HepG2 (cell line): ENCODE measurements at regions not wholly inside any gene's neighbourhood (a gene's known extent, or its start where the extent isn't known, plus 50 kb on each side); places are given as distances from the start of the nearest gene placed in this dataset.

Experiments used
- ARNT ChIP-seq: fragments of 450-650 bp; IDR thresholded peaks from 2 replicates; pipeline ENCODE4 v1.6.1; 2017
- CBX5 ChIP-seq: sonication (generic); formaldehyde crosslinking; IDR thresholded peaks from 2 replicates; pipeline ENCODE4 v1.4.0; 2020; ENCODE audit warnings: missing genetic modification reagents, borderline replicate concordance
- CC2D1A ChIP-seq: sonication (generic); formaldehyde crosslinking; IDR thresholded peaks from 2 replicates; pipeline ENCODE4 v1.8.1; 2023; ENCODE audit warnings: mild to moderate bottlenecking, missing genetic modification reagents
- CHCHD3 ChIP-seq: sonication (generic); formaldehyde crosslinking; IDR thresholded peaks from 2 replicates; pipeline ENCODE4 v1.8.0; 2022; ENCODE audit warnings: mild to moderate bottlenecking, missing genetic modification reagents, moderate library complexity
- CTCF ChIP-seq: sonication (generic); formaldehyde crosslinking; IDR thresholded peaks from 2 replicates; pipeline ENCODE4 v1.5.0; 2020; ENCODE audit warnings: mild to moderate bottlenecking, missing genetic modification reagents, moderate library complexity
- REST ChIP-seq, 2 experiments: IDR thresholded peaks; 2 replicates each; pipeline ENCODE4 v1.6.1; 2011 to 2012; ENCODE audit warnings: low read length in 2 of 2, borderline replicate concordance in 1 of 2, low read depth in 1 of 2, mild to moderate bottlenecking in 1 of 2, moderate library complexity in 1 of 2
- ZNF839 ChIP-seq: sonication (generic); formaldehyde crosslinking; IDR thresholded peaks from 2 replicates; pipeline ENCODE4 v1.4.0; 2020; ENCODE audit warnings: missing genetic modification reagents, mild to moderate bottlenecking, borderline replicate concordance
- ZSCAN29 ChIP-seq: sonication (generic); formaldehyde crosslinking; conservative IDR thresholded peaks from 2 replicates; pipeline ENCODE4 v1.4.0; 2020; ENCODE audit warnings: mild to moderate bottlenecking, missing genetic modification reagents
- TF ChIP-seq, protein P1 (sequence below): sonication (generic); formaldehyde crosslinking; IDR thresholded peaks from 2 replicates; pipeline ENCODE4 v1.5.1; 2020; ENCODE audit warnings: mild to moderate bottlenecking, missing genetic modification reagents, moderate library complexity

DNA sequence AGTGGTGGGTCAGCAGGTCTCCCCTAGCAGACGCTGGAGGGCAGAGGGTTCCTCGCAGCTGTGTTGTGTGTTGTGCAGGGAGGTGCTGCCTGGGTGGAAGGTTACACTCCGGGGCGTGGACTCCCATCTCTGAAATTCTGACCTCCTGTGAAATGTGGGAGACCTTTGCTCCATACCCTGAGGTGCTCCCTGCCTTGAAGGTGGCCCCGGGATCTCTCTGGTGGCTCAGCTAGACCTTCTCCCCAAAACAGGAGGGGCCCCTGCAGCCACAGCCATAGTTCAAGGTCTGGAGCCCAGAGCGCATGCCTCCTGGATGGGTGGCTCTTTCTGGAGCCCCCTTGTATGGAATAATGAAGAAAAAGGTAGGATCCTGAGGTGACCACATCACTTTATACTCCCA is 70.2 kb downstream of the SOX1 start:
- TF ChIP-seq, protein P1, sequence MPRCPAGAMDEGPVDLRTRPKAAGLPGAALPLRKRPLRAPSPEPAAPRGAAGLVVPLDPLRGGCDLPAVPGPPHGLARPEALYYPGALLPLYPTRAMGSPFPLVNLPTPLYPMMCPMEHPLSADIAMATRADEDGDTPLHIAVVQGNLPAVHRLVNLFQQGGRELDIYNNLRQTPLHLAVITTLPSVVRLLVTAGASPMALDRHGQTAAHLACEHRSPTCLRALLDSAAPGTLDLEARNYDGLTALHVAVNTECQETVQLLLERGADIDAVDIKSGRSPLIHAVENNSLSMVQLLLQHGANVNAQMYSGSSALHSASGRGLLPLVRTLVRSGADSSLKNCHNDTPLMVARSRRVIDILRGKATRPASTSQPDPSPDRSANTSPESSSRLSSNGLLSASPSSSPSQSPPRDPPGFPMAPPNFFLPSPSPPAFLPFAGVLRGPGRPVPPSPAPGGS, result no peak
- TF ChIP-seq ZNF839 (CRISPR knock-in tag) (no peak), CC2D1A (CRISPR knock-in tag) (no peak), REST (IDR thresholded peaks at IDR 0.05; ENCODE audit: borderline replicate concordance in 1 of 2, low read depth in 1 of 2, low read length in 2 of 2) (no peak), CTCF (CRISPR knock-in tag) (no peak), ZSCAN29 (CRISPR knock-in tag) (no peak), CBX5 (CRISPR knock-in tag) (no peak), ARNT (no peak), CHCHD3 (CRISPR knock-in tag) (no peak)
